H9 (cell line): ENCODE measurements at regions not wholly inside any gene's neighbourhood (a gene's known extent, or its start where the extent isn't known, plus 50 kb on each side); places are given as distances from the start of the nearest gene placed in this dataset.

Experiments used
- DNase-seq: peaks from one replicate; pipeline ENCODE4 v3.0.0-alpha.2; 2017
- H2AFZ ChIP-seq: one replicate; pipeline ENCODE4 v1.6.1; 2013; ENCODE audit warnings: mild to moderate bottlenecking, low read length, control low read depth, moderate library complexity
- H2AK5ac ChIP-seq: 2 replicates; pipeline ENCODE4 v1.6.1; 2013; ENCODE audit warnings: low read length, control low read depth, mixed read lengths; ENCODE audit not compliant: insufficient read length
- H2BK120ac ChIP-seq: one replicate; pipeline ENCODE4 v1.6.1; 2013; ENCODE audit warnings: low read depth, mild to moderate bottlenecking, low read length, control low read depth, inconsistent platforms; ENCODE audit not compliant: poor library complexity, severe bottlenecking
- H2BK12ac ChIP-seq: 2 replicates; pipeline ENCODE4 v1.6.1; 2013; ENCODE audit warnings: low read length, control low read depth, mixed read lengths, low read depth; ENCODE audit not compliant: insufficient read length
- H2BK15ac ChIP-seq: 2 replicates; pipeline ENCODE4 v1.6.1; 2013; ENCODE audit warnings: low read depth, low read length, control low read depth
- H2BK20ac ChIP-seq: one replicate; pipeline ENCODE4 v1.6.1; 2013; ENCODE audit warnings: low read depth, mild to moderate bottlenecking, low read length, control low read depth, inconsistent platforms; ENCODE audit not compliant: poor library complexity, severe bottlenecking
- H2BK5ac ChIP-seq: 2 replicates; pipeline ENCODE4 v1.6.1; 2013; ENCODE audit warnings: low read length, control low read depth, mixed read lengths; ENCODE audit not compliant: insufficient read length
- H3K14ac ChIP-seq: 2 replicates; pipeline ENCODE4 v1.6.1; 2013; ENCODE audit warnings: low read length, control low read depth; ENCODE audit not compliant: insufficient read depth
- H3K18ac ChIP-seq: 2 replicates; pipeline ENCODE4 v1.6.1; 2013; ENCODE audit warnings: low read depth, mild to moderate bottlenecking, mixed read lengths, low read length, control low read depth; ENCODE audit not compliant: insufficient read length
- H3K23ac ChIP-seq: 2 replicates; pipeline ENCODE4 v1.6.1; 2013; ENCODE audit warnings: low read length, control low read depth, mixed read lengths, low read depth; ENCODE audit not compliant: insufficient read length
- H3K23me2 ChIP-seq: 2 replicates; pipeline ENCODE4 v1.6.1; 2013; ENCODE audit warnings: low read depth, mild to moderate bottlenecking, mixed read lengths, low read length, control low read depth; ENCODE audit not compliant: insufficient read length, poor library complexity, severe bottlenecking
- H3K27ac ChIP-seq: 2 replicates; pipeline ENCODE4 v1.5.1; 2013; ENCODE audit warnings: low read length, control low read depth, mixed read lengths, low read depth; ENCODE audit not compliant: insufficient read length
- H3K27me3 ChIP-seq: 2 replicates; pipeline ENCODE4 v1.6.1; 2013; ENCODE audit warnings: low read length, control low read depth, inconsistent platforms; ENCODE audit not compliant: insufficient read depth
- H3K4ac ChIP-seq: 2 replicates; pipeline ENCODE4 v1.6.1; 2013; ENCODE audit warnings: low read depth, mild to moderate bottlenecking, control low read depth, inconsistent platforms, low read length, moderate library complexity
- H3K4me1 ChIP-seq: 2 replicates; pipeline ENCODE4 v1.6.1; 2013; ENCODE audit warnings: low read length, control low read depth, inconsistent platforms; ENCODE audit not compliant: insufficient read depth
- H3K4me2 ChIP-seq: 2 replicates; pipeline ENCODE4 v1.6.1; 2013; ENCODE audit warnings: low read length, control low read depth, mixed read lengths; ENCODE audit not compliant: insufficient read length, insufficient read depth
- H3K56ac ChIP-seq: 2 replicates; pipeline ENCODE4 v1.6.1; 2013; ENCODE audit warnings: low read depth, mild to moderate bottlenecking, mixed read lengths, low read length, control low read depth; ENCODE audit not compliant: insufficient read length
- H3K79me1 ChIP-seq: 2 replicates; pipeline ENCODE4 v1.6.1; 2013; ENCODE audit warnings: low read depth, mild to moderate bottlenecking, moderate library complexity, low read length, control low read depth, inconsistent platforms; ENCODE audit not compliant: insufficient read depth, poor library complexity, severe bottlenecking
- H3K79me2 ChIP-seq: 2 replicates; pipeline ENCODE4 v1.6.1; 2013; ENCODE audit warnings: low read length, control low read depth, inconsistent platforms; ENCODE audit not compliant: insufficient read depth
- H3K9ac ChIP-seq: 2 replicates; pipeline ENCODE4 v1.6.1; 2013; ENCODE audit warnings: low read length, control low read depth, mixed read lengths; ENCODE audit not compliant: insufficient read length; ENCODE audit errors: extremely low read depth
- H3K9me3 ChIP-seq: one replicate; pipeline ENCODE4 v1.6.1; 2013; ENCODE audit warnings: low read depth, low read length, inconsistent platforms; ENCODE audit not compliant: control insufficient read depth
- H3T11ph ChIP-seq: one replicate; pipeline ENCODE4 v1.6.1; 2013; ENCODE audit warnings: mild to moderate bottlenecking, low read length, control low read depth, inconsistent platforms
- H4K20me1 ChIP-seq: one replicate; pipeline ENCODE4 v1.6.1; 2013; ENCODE audit not compliant: control insufficient read depth, insufficient read length, insufficient read depth
- H4K5ac ChIP-seq: 2 replicates; pipeline ENCODE4 v1.6.1; 2013; ENCODE audit warnings: low read depth, mild to moderate bottlenecking, mixed read lengths, low read length, control low read depth; ENCODE audit not compliant: insufficient read length
- H4K8ac ChIP-seq: replicated peaks from 2 replicates; pipeline ENCODE4 v1.6.1; 2013; ENCODE audit warnings: low read length, control low read depth, mixed read lengths, low read depth; ENCODE audit not compliant: insufficient read length
- H4K91ac ChIP-seq: 2 replicates; pipeline ENCODE4 v1.6.1; 2013; ENCODE audit warnings: low read depth, mild to moderate bottlenecking, moderate library complexity, mixed read lengths, low read length, control low read depth; ENCODE audit not compliant: insufficient read length
- H3K27ac Mint-ChIP-seq, 3 experiments: 2 replicates in 2 of 3; 3 replicates in 1 of 3; pipeline ENCODE4 v1.8.0; 2020 to 2021; ENCODE audit warnings: mixed read lengths in 3 of 3, mild to moderate bottlenecking in 1 of 3, moderate library complexity in 1 of 3
- H3K27me3 Mint-ChIP-seq: 2 replicates; pipeline ENCODE4 v1.8.0; 2021; ENCODE audit warnings: low read depth, mild to moderate bottlenecking, moderate library complexity, mixed read lengths
- H3K36me3 Mint-ChIP-seq, 3 experiments: 2 replicates in 2 of 3; 3 replicates in 1 of 3; pipeline ENCODE4 v1.8.0; 2020 to 2021; ENCODE audit warnings: low read depth in 3 of 3, mixed read lengths in 3 of 3; ENCODE audit not compliant: insufficient read depth in 1 of 3
- H3K4me1 Mint-ChIP-seq, 2 experiments: 2 replicates each; pipeline ENCODE4 v1.8.0; 2020; ENCODE audit warnings: mixed read lengths in 2 of 2
- H3K4me3 Mint-ChIP-seq, 2 experiments: 2 replicates in 1 of 2; 3 replicates in 1 of 2; pipeline ENCODE4 v1.8.0; 2020 to 2021; ENCODE audit warnings: mild to moderate bottlenecking in 2 of 2, mixed read lengths in 2 of 2, moderate library complexity in 1 of 2
- H3K9me3 Mint-ChIP-seq, 2 experiments: 2 replicates in 1 of 2; 3 replicates in 1 of 2; pipeline ENCODE4 v1.8.0; 2020; ENCODE audit warnings: mild to moderate bottlenecking in 2 of 2, mixed read lengths in 2 of 2, moderate library complexity in 1 of 2
- WGBS: extraction: QIAGEN DNeasy Blood & Tissue Kit; methylation state at CpG from one replicate; pipeline ENCODE4 v1.1.7; 2013; ENCODE audit warnings: missing lambda C conversion rate, low lambda C conversion rate, mixed read lengths; ENCODE audit not compliant: insufficient read length; ENCODE audit errors: extremely low coverage; 5-methylcytosine and 5-hydroxymethylcytosine counted together
- TF ChIP-seq, protein P1 (sequence below): fragments of 200-600 bp; sonication (generic); conservative IDR thresholded peaks from 3 replicates; pipeline ENCODE4 v1.8.0; 2021; ENCODE audit warnings: antibody characterized with exemption, mild to moderate bottlenecking

DNA sequence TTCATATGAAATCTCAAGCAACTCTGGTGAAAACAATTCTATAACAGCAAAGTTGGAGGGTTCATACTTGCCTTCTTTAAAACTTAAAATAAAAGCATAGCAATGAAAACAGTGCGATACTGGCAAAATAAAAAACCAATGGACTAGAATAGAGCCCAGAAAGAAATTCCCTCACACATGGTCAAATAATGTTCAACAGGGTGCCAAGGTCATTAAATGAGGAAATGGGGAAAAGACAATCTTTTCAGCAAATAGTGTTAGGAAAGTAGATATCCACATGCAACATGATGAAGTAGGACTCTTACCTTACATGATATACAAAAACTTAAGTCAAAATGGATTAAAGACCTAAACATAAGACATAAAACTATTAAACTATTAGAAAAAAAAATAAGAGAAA lies 970.2 kb upstream of the AGA start:
- no peak overlapping the region for H3K14ac ChIP-seq
- no peaks in the 10 kb centered on the region for H3K9me3 ChIP-seq
- Mint-ChIP-seq H3K4me1 (peaks cover 4 to 10% of the 10 kb centered on the region in 2 experiments), H3K27me3 (no peaks in the 10 kb centered on the region), H3K4me3 (no peak overlapping the region), H3K9me3 (peaks cover 0 to 2% of the 10 kb centered on the region in 2 experiments; a peak in 3 of 5 replicates), H3K27ac (no peak overlapping the region; a peak in 1 of 7 replicates), H3K36me3 (no peaks in the 10 kb centered on the region)
- H2AFZ ChIP-seq: no peak overlapping the region
- no peak overlapping the region for H4K5ac ChIP-seq
- no peak overlapping the region for H3K4me2 ChIP-seq
- H4K8ac ChIP-seq: no peak overlapping the region
- H3T11ph ChIP-seq: no peak overlapping the region
- no peak overlapping the region for H2BK12ac ChIP-seq
- H3K27ac ChIP-seq: no peak overlapping the region
- no peak overlapping the region for H3K4ac ChIP-seq
- no peak overlapping the region for H2BK20ac ChIP-seq
- no peaks in the 10 kb centered on the region; the same call in 1 of the 2 replicates for H3K4me1 ChIP-seq
- H3K79me1 ChIP-seq: no peaks in the 10 kb centered on the region
- TF ChIP-seq, protein P1, sequence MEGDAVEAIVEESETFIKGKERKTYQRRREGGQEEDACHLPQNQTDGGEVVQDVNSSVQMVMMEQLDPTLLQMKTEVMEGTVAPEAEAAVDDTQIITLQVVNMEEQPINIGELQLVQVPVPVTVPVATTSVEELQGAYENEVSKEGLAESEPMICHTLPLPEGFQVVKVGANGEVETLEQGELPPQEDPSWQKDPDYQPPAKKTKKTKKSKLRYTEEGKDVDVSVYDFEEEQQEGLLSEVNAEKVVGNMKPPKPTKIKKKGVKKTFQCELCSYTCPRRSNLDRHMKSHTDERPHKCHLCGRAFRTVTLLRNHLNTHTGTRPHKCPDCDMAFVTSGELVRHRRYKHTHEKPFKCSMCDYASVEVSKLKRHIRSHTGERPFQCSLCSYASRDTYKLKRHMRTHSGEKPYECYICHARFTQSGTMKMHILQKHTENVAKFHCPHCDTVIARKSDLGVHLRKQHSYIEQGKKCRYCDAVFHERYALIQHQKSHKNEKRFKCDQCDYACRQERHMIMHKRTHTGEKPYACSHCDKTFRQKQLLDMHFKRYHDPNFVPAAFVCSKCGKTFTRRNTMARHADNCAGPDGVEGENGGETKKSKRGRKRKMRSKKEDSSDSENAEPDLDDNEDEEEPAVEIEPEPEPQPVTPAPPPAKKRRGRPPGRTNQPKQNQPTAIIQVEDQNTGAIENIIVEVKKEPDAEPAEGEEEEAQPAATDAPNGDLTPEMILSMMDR: no peak
- no peak overlapping the region for H3K56ac ChIP-seq
- no peak overlapping the region for H2BK15ac ChIP-seq
- no peak overlapping the region for H2BK5ac ChIP-seq
- H4K91ac ChIP-seq: no peak overlapping the region
- H2AK5ac ChIP-seq: no peak overlapping the region
- H3K23ac ChIP-seq: no peak overlapping the region
- H3K79me2 ChIP-seq: no peaks in the 10 kb centered on the region
- no peak overlapping the region for H3K18ac ChIP-seq
- H3K27me3 ChIP-seq: no peaks in the 10 kb centered on the region
- H2BK120ac ChIP-seq: no peak overlapping the region
- no peaks in the 10 kb centered on the region for H3K23me2 ChIP-seq
- no peak overlapping the region for H3K9ac ChIP-seq
- H4K20me1 ChIP-seq: no peaks in the 10 kb centered on the region
- no CpG with 5 or more reads among the region's 1 CpG for WGBS
- no peak for DNase-seq
